ENCODE measurements at regions not wholly inside any gene's neighbourhood (a gene's known extent, or its start where the extent isn't known, plus 50 kb on each side); places are given as distances from the start of the nearest gene placed in this dataset.
"Not testable (repeated sequence)": the region's sequence is repeated elsewhere in the genome, so short reads cannot be mapped to it uniquely, and the experiment has no call there.

DNA sequence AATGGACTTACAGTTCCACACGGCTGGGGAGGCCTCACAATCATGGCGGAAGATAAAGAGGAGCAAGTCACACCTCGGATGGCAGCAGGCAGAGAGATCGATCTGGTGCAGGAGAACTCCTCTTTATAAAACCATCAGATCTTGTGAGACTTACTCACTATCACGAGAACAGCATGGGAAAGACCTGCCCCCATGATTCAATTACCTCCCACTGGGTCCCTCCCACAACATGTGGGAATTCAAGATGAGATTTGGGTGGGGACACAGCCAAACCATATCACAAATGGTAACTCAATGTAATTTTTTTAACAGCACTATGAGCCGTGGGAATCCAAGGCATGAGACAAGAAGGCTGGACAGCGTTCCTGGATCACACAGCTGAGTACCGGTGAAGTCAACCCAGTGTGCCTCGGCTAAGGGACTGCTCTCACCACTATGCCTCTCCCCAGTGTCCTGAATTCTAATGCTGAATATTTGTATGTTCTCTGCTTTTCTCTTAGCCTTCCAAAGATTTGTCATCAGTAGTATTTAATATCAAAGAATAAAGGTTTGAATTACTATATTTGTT, 84.3 kb downstream of the IRS2 start:
- H3K4me3 ChIP-seq (ENCODE audit: low read depth, low read length); H3K9ac ChIP-seq (ENCODE audit: low read depth, low read length); H3K27me3 ChIP-seq (ENCODE audit: control insufficient read depth, insufficient read depth, low read length); H3K9me3 ChIP-seq (ENCODE audit: control insufficient read depth, insufficient read depth, low read length); H3K27ac ChIP-seq (ENCODE audit: low read depth, low read length); H3K36me3 ChIP-seq (ENCODE audit: control insufficient read depth, insufficient read depth, low read length); H3K4me1 ChIP-seq (ENCODE audit: control insufficient read depth, insufficient read depth, low read length): not testable (repeated sequence)

DNA sequence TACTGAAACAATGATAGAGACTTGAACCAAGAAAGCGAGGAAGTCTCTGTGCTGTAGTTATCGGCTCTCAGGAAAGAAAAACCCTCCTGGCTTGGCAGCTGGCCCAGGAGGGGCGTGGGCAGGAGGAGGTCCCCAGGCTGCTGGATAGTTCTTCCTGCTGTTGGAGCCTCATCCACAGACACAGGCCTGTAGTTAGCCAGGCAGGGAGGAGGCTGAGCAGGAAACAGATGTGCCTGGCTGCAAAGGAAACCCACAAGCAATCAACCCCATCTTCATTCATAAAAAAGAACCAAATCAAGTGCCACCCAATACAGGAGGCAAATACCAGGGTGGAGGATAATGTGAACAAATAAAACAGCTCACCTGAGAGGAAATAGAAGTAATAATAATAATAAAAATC, 86.2 kb downstream of the IRS2 start:
- H3K4me1 ChIP-seq (ENCODE audit: control insufficient read depth, insufficient read depth, low read length) = no peaks in the 10 kb centered on the region
- no peaks in the 10 kb centered on the region for H3K9me3 ChIP-seq (ENCODE audit: control insufficient read depth, insufficient read depth, low read length)
- no peaks in the 10 kb centered on the region for H3K36me3 ChIP-seq (ENCODE audit: control insufficient read depth, insufficient read depth, low read length)
- H3K27me3 ChIP-seq (ENCODE audit: control insufficient read depth, insufficient read depth, low read length) = no peaks in the 10 kb centered on the region
- no peak overlapping the region for H3K27ac ChIP-seq (ENCODE audit: low read depth, low read length)
- no peak overlapping the region for H3K4me3 ChIP-seq (ENCODE audit: low read depth, low read length)
- no peak overlapping the region for H3K9ac ChIP-seq (ENCODE audit: low read depth, low read length)

DNA sequence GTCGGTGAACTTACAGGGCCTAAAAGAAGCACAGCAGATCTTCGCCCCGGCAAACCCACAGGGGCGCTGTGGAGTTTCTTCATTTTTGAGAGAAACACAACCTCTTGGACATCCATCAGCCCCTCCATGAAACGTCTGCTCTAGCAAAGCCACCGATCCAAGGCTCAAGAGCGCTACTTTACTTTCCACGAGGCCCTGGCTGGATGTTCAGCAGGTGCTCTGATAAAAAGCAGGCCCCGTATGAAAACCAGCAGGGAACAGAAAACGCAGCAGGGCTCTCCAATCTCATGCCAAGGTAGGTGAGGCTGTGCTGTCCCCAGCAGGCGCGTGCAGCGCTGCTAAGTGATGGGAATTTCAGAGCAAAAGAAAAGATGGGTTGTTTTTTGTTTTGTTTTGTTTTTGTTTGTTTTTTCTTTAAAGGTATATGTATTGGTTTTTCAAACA, 86.7 kb downstream of the IRS2 start:
- no peak overlapping the region for H3K27ac ChIP-seq (ENCODE audit: low read depth, low read length)
- H3K9me3 ChIP-seq (ENCODE audit: control insufficient read depth, insufficient read depth, low read length) = no peaks in the 10 kb centered on the region
- H3K36me3 ChIP-seq (ENCODE audit: control insufficient read depth, insufficient read depth, low read length) = no peaks in the 10 kb centered on the region
- H3K4me1 ChIP-seq (ENCODE audit: control insufficient read depth, insufficient read depth, low read length) = no peaks in the 10 kb centered on the region
- no peak overlapping the region for H3K9ac ChIP-seq (ENCODE audit: low read depth, low read length)
- no peak overlapping the region for H3K4me3 ChIP-seq (ENCODE audit: low read depth, low read length)
- no peaks in the 10 kb centered on the region for H3K27me3 ChIP-seq (ENCODE audit: control insufficient read depth, insufficient read depth, low read length)

DNA sequence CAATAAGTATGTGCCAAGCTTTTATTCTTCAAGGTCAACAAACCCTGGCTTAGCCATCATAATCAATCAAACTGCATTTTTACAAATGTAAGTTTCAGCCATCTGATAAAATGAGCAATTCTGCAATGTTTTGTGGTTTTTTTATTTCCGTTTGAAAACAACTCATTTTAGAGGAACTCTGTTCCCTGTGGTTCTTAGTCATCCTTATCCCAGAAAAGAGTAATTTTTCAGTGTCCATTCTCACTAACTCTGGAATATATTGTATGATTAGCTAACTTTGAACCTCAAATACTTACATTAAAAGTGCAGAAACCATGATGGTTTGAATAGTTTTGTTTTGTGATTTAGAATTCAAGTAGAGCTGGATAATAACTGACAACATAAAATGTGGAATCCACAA, 87.6 kb downstream of the IRS2 start:
- no peak overlapping the region for H3K9ac ChIP-seq (ENCODE audit: low read depth, low read length)
- H3K36me3 ChIP-seq (ENCODE audit: control insufficient read depth, insufficient read depth, low read length) = no peaks in the 10 kb centered on the region
- H3K27ac ChIP-seq (ENCODE audit: low read depth, low read length) = no peak overlapping the region
- no peaks in the 10 kb centered on the region for H3K4me1 ChIP-seq (ENCODE audit: control insufficient read depth, insufficient read depth, low read length)
- no peaks in the 10 kb centered on the region for H3K9me3 ChIP-seq (ENCODE audit: control insufficient read depth, insufficient read depth, low read length)
- H3K27me3 ChIP-seq (ENCODE audit: control insufficient read depth, insufficient read depth, low read length) = no peaks in the 10 kb centered on the region
- no peak overlapping the region for H3K4me3 ChIP-seq (ENCODE audit: low read depth, low read length)

DNA sequence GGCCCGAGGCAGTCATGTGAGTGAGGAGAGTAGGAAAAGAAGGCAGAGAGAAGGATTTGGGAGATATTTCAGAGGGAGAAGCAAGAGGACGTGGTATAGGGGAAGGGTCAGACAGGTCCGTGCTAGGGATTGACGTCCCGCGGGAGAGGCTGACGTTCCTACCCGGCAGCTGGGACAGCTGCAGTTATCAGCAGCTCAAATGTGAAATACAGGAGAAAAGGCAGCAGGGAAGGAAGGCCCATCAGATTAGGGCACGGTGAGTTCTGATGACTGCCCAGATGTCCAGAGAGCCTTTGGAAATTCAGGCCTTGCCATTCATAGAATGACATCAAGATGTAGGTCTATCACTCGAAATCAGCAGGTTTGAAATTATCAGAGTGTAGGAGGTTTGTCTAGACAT, 88.4 kb downstream of the IRS2 start:
- Histone ChIP-seq H3K36me3 (ENCODE audit: control insufficient read depth, insufficient read depth, low read length) (no peaks in the 10 kb centered on the region), H3K27ac (ENCODE audit: low read depth, low read length) (no peak overlapping the region), H3K4me3 (ENCODE audit: low read depth, low read length) (no peak overlapping the region), H3K9me3 (ENCODE audit: control insufficient read depth, insufficient read depth, low read length) (no peaks in the 10 kb centered on the region), H3K9ac (ENCODE audit: low read depth, low read length) (no peak overlapping the region), H3K4me1 (ENCODE audit: control insufficient read depth, insufficient read depth, low read length) (no peaks in the 10 kb centered on the region), H3K27me3 (ENCODE audit: control insufficient read depth, insufficient read depth, low read length) (no peaks in the 10 kb centered on the region)

DNA sequence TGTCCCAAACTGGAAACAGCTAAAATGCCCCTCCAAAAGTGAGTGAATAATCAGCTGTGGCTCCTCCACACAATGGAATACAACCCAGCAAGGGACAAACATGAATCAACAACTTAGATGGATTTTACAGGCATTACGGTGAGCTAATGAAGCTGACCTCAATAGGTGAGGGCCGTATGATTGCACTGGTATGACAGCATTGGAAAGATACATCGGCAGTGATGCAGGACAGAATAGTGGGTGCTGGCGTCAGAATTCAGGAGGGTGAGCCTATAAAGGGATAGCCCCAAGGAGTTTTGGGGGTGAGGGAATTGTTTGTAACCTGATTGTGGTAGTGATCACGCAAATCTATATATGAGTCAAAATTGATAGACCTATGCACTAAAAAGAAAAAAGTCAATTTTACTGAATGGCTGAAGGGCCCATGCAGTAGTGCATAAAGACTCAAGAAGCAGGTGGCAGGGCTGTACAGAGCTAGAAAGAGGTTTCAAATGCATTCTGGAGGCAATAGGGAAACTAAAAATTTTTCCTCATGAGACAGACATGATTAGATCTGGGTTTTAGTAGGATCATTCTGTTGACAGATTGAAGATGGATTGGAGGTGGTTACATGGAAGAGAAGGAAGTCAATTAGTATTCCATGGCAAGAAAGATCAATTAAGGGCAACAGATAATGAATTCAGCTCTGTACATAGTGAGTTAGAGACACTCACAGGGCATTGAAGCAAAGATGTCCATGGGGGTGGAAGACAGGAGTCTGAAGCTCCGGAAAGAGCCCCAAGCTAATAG, 90.8 kb downstream of the IRS2 start:
- Histone ChIP-seq H3K9me3 (ENCODE audit: control insufficient read depth, insufficient read depth, low read length) (no peaks in the 10 kb centered on the region), H3K4me1 (ENCODE audit: control insufficient read depth, insufficient read depth, low read length) (no peaks in the 10 kb centered on the region), H3K4me3 (ENCODE audit: low read depth, low read length) (no peak overlapping the region), H3K9ac (ENCODE audit: low read depth, low read length) (no peak overlapping the region), H3K27ac (ENCODE audit: low read depth, low read length) (no peak overlapping the region), H3K36me3 (ENCODE audit: control insufficient read depth, insufficient read depth, low read length) (no peaks in the 10 kb centered on the region), H3K27me3 (ENCODE audit: control insufficient read depth, insufficient read depth, low read length) (no peaks in the 10 kb centered on the region)

DNA sequence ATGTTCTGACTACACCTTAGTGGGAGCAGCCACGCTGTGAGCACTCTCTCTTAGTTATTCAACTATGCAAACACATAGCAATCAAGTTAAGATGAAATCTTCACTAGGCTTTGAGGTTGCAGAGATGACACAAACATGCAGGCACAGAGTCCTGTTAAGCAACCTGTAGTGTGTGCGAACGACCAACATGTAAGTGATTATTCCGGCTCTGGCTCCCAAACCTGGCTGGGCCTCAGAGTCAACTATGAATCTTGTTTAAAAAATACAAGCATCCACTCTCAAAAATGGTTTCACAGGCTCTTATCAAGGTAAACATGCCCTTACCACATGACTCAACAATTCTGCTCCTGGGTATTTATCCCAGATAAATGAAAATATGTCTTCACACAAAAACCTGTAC, 91.4 kb downstream of the IRS2 start:
- no peaks in the 10 kb centered on the region for H3K9me3 ChIP-seq (ENCODE audit: control insufficient read depth, insufficient read depth, low read length)
- no peak overlapping the region for H3K4me3 ChIP-seq (ENCODE audit: low read depth, low read length)
- H3K4me1 ChIP-seq (ENCODE audit: control insufficient read depth, insufficient read depth, low read length) = no peaks in the 10 kb centered on the region
- no peaks in the 10 kb centered on the region for H3K36me3 ChIP-seq (ENCODE audit: control insufficient read depth, insufficient read depth, low read length)
- H3K9ac ChIP-seq (ENCODE audit: low read depth, low read length) = no peak overlapping the region
- no peak overlapping the region for H3K27ac ChIP-seq (ENCODE audit: low read depth, low read length)
- no peaks in the 10 kb centered on the region for H3K27me3 ChIP-seq (ENCODE audit: control insufficient read depth, insufficient read depth, low read length)

DNA sequence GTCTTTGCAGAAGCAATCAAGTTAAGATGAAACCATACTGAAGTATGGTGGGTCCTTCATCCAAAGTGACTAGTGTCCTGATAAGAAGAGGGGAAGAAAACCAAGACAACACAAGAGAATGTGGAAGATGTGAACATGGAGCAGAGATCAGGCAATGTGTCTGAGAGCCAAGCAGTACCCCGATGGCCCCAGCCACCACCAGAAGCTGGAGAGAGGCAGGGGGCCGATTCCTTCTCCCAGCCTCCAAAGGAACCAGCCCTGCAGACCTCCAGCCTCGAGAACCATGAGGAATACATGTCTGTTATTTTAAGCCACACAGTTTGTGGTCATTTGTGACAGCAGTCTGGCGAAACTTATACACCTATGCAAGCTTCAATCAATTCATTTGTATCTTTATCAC, 93.2 kb downstream of the IRS2 start:
- Histone ChIP-seq H3K9me3 (ENCODE audit: control insufficient read depth, insufficient read depth, low read length) (no peaks in the 10 kb centered on the region), H3K36me3 (ENCODE audit: control insufficient read depth, insufficient read depth, low read length) (no peaks in the 10 kb centered on the region), H3K4me3 (ENCODE audit: low read depth, low read length) (no peak overlapping the region), H3K4me1 (ENCODE audit: control insufficient read depth, insufficient read depth, low read length) (peaks cover 3% of the 10 kb centered on the region), H3K27ac (ENCODE audit: low read depth, low read length) (no peak overlapping the region), H3K9ac (ENCODE audit: low read depth, low read length) (no peak overlapping the region), H3K27me3 (ENCODE audit: control insufficient read depth, insufficient read depth, low read length) (no peaks in the 10 kb centered on the region)

DNA sequence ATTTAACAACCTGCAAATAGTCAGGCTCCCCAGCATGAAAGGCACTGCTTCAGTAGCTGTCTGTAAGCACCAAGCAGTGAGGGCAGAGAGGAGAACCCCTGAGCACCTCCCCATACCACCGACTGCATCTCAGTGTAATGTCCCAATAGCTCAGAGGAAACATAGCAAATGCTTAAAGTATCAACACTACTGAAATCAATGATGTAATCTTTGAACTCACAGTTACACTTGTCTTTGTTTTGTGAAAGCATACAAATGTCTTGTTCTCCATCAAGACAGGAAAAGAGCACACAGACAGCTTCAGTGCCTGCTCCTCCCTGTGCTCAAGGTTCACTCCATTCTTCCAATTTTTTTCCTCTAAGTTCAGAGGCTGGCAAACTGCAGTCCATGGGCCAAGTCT, 94.7 kb downstream of the IRS2 start:
- Histone ChIP-seq H3K27ac (ENCODE audit: low read depth, low read length) (no peak overlapping the region), H3K4me1 (ENCODE audit: control insufficient read depth, insufficient read depth, low read length) (peaks cover 15% of the 10 kb centered on the region), H3K9me3 (ENCODE audit: control insufficient read depth, insufficient read depth, low read length) (no peaks in the 10 kb centered on the region), H3K9ac (ENCODE audit: low read depth, low read length) (no peak overlapping the region), H3K36me3 (ENCODE audit: control insufficient read depth, insufficient read depth, low read length) (no peaks in the 10 kb centered on the region), H3K27me3 (ENCODE audit: control insufficient read depth, insufficient read depth, low read length) (no peaks in the 10 kb centered on the region), H3K4me3 (ENCODE audit: low read depth, low read length) (no peak overlapping the region)

DNA sequence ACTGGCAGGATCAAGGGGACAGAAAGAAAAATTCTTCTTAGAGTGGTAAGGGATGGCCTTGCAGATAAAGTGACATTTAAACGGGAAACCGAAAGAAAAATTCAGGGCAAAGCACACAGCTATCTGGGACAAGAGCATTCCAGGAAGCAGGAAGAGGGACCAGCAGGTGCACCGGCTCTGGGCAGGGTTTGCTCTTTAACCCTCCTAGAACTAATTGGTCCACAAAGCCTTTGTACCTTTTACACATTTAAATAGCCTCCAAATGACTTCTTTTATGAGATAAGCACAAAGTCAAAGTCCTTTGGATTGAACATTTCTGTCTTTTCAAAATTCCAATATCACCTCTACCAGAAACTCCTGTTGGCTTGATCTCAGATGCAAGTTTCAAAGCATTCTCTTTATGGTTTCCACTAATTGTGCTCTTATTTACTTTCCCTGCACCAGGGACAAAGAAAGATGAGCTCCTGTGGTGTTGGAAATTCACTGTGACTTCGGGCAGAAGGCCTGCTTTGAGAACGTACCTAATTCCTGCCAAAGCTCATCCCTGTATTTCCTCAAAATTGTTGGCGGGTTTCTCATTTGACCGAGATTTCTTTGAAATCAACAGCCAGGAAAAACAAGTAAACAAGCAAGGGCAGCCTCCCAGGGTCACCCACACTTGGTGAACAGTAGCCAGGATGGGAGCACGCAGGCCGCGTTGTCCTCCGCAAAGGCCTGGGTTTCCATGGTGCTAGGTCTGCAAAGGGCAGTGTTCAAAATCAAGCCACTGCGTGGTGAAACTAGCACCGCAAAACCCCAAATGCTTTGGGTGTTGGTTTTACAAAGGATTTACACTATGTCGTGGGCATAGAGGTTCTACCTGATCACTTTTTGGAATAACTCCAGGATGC, 98.6 kb downstream of the IRS2 start:
- H3K4me1 ChIP-seq (ENCODE audit: control insufficient read depth, insufficient read depth, low read length) = peaks cover 18% of the 10 kb centered on the region
- H3K36me3 ChIP-seq (ENCODE audit: control insufficient read depth, insufficient read depth, low read length) = no peaks in the 10 kb centered on the region
- no peaks in the 10 kb centered on the region for H3K9me3 ChIP-seq (ENCODE audit: control insufficient read depth, insufficient read depth, low read length)
- peak overlapping the region; percentile 67 for H3K27ac ChIP-seq (ENCODE audit: low read depth, low read length)
- no peaks in the 10 kb centered on the region for H3K27me3 ChIP-seq (ENCODE audit: control insufficient read depth, insufficient read depth, low read length)
- no peak overlapping the region for H3K9ac ChIP-seq (ENCODE audit: low read depth, low read length)
- H3K4me3 ChIP-seq (ENCODE audit: low read depth, low read length) = no peak overlapping the region

DNA sequence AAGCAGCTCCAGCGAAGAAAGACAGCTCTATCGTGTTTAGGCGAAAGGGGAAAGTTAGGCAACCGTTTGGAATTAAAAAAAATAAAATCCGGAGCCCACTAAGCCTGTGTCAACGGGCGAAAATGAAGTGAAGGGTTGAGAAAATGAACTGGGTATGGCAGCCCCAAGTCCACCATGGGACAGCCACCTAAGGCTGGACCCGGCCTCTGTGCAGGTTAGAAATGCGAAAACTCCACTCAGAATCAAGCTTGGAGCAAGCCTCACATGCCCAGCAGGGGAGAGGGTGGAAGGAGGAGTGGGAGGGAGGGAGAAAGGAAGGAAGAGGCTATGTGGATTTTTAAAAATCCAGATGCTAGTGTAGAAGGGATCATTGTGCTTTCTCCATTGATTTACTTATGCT, 101.2 kb downstream of the IRS2 start:
- Histone ChIP-seq H3K27me3 (ENCODE audit: control insufficient read depth, insufficient read depth, low read length) (no peaks in the 10 kb centered on the region), H3K4me1 (ENCODE audit: control insufficient read depth, insufficient read depth, low read length) (peaks cover 18% of the 10 kb centered on the region), H3K4me3 (ENCODE audit: low read depth, low read length) (no peak overlapping the region), H3K36me3 (ENCODE audit: control insufficient read depth, insufficient read depth, low read length) (no peaks in the 10 kb centered on the region), H3K9ac (ENCODE audit: low read depth, low read length) (no peak overlapping the region), H3K27ac (ENCODE audit: low read depth, low read length) (no peak overlapping the region), H3K9me3 (ENCODE audit: control insufficient read depth, insufficient read depth, low read length) (no peaks in the 10 kb centered on the region)

Measured in HUES48 (cell line).